HG02884 (cell line): ENCODE measurements at regions not wholly inside any gene's neighbourhood (a gene's known extent, or its start where the extent isn't known, plus 50 kb on each side); places are given as distances from the start of the nearest gene placed in this dataset.

Experiments
- ATAC-seq: cut with Tn5 transposase; IDR thresholded peaks from one replicate; pipeline ENCODE4 v1.9.1; 2021; ENCODE audit warnings: mild to moderate bottlenecking, moderate library complexity; ENCODE audit not compliant: unreplicated experiment

GRCh38 chr6:148258868-148259267, 83.8 kb upstream of the SASH1 start:
- ATAC-seq = no peak

- ATAC-seq = no peak
These were observed 81.2 kb upstream of the SASH1 start for GRCh38 chr6:148261470-148261869.

- ATAC-seq = no peak
These were observed 79.6 kb upstream of the SASH1 start for GRCh38 chr6:148263010-148263409.

- ATAC-seq = no peak
These were observed 78.7 kb upstream of the SASH1 start for GRCh38 chr6:148263961-148264360.

- ATAC-seq = no peak
These were observed 77.6 kb upstream of the SASH1 start for GRCh38 chr6:148265054-148265453.

- ATAC-seq = no peak
These were observed 73.3 kb upstream of the SASH1 start for GRCh38 chr6:148269386-148269785.

GRCh38 chr6:148271711-148272439, 70.8 kb upstream of the SASH1 start:
- ATAC-seq = no peak

GRCh38 chr6:148272597-148272996, 70.0 kb upstream of the SASH1 start:
- no peak for ATAC-seq

- no peak for ATAC-seq
These were observed 68.5 kb upstream of the SASH1 start for GRCh38 chr6:148273962-148274752.

GRCh38 chr6:148274809-148275208, 67.8 kb upstream of the SASH1 start:
- ATAC-seq = no peak

- ATAC-seq = no peak
These were observed 57.4 kb upstream of the SASH1 start for GRCh38 chr6:148285205-148285604.

GRCh38 chr6:148286563-148286962, 56.1 kb upstream of the SASH1 start:
- no peak for ATAC-seq

GRCh38 chr6:148287623-148288333, 54.9 kb upstream of the SASH1 start:
- ATAC-seq = no peak

- ATAC-seq = no peak
These were observed 54.1 kb upstream of the SASH1 start for GRCh38 chr6:148288541-148288940.

- no peak for ATAC-seq
These were observed 53.5 kb upstream of the SASH1 start for GRCh38 chr6:148289153-148289552.

GRCh38 chr6:148291876-148292275, 50.8 kb upstream of the SASH1 start:
- ATAC-seq = no peak
